ENCODE measurements at regions not wholly inside any gene's neighbourhood (a gene's known extent, or its start where the extent isn't known, plus 50 kb on each side); places are given as distances from the start of the nearest gene placed in this dataset.

GRCh38 chr10:111921821-111922220 is 261.7 kb downstream of the GPAM start:
- no peak for DNase-seq (ENCODE audit: low read depth)

GRCh38 chr10:111923032-111923431 is 260.5 kb downstream of the GPAM start:
- no peak for DNase-seq (ENCODE audit: low read depth)

GRCh38 chr10:111926286-111926685 is 257.3 kb downstream of the GPAM start:
- DNase-seq (ENCODE audit: low read depth): no peak

- no peak for DNase-seq (ENCODE audit: low read depth)
Observed at GRCh38 chr10:111933937-111934336, 249.6 kb downstream of the GPAM start.

GRCh38 chr10:111934931-111935330 is 248.6 kb downstream of the GPAM start:
- DNase-seq (ENCODE audit: low read depth): no peak

- no peak for DNase-seq (ENCODE audit: low read depth)
Observed at GRCh38 chr10:111936143-111936542, 247.4 kb downstream of the GPAM start.

- DNase-seq (ENCODE audit: low read depth): no peak
Observed at GRCh38 chr10:111944331-111944730, 239.2 kb downstream of the GPAM start.

GRCh38 chr10:111953949-111954348 is 229.6 kb downstream of the GPAM start:
- DNase-seq (ENCODE audit: low read depth): no peak

- no peak for DNase-seq (ENCODE audit: low read depth)
Observed at GRCh38 chr10:111954386-111954785, 229.2 kb downstream of the GPAM start.

- DNase-seq (ENCODE audit: low read depth): no peak
Observed at GRCh38 chr10:111956841-111957240, 226.7 kb downstream of the GPAM start.

GRCh38 chr10:111962951-111963350 is 220.6 kb downstream of the GPAM start:
- no peak for DNase-seq (ENCODE audit: low read depth)

- DNase-seq (ENCODE audit: low read depth): no peak
Observed at GRCh38 chr10:111967116-111967515, 216.4 kb downstream of the GPAM start.

- DNase-seq (ENCODE audit: low read depth): no peak
Observed at GRCh38 chr10:111967547-111967946, 216.0 kb downstream of the GPAM start.

GRCh38 chr10:111968647-111969046 is 214.9 kb downstream of the GPAM start:
- no peak for DNase-seq (ENCODE audit: low read depth)

- DNase-seq (ENCODE audit: low read depth): no peak
Observed at GRCh38 chr10:111970111-111970510, 213.5 kb downstream of the GPAM start.

- DNase-seq (ENCODE audit: low read depth): no peak
Observed at GRCh38 chr10:111972109-111972508, 211.5 kb downstream of the GPAM start.

GRCh38 chr10:111973306-111973705 is 210.3 kb downstream of the GPAM start:
- no peak for DNase-seq (ENCODE audit: low read depth)

- DNase-seq (ENCODE audit: low read depth): no peak
Observed at GRCh38 chr10:111973826-111974225, 209.7 kb downstream of the GPAM start.

- no peak for DNase-seq (ENCODE audit: low read depth)
Observed at GRCh38 chr10:111974325-111974724, 209.2 kb downstream of the GPAM start.

GRCh38 chr10:111976557-111976956 is 207.0 kb downstream of the GPAM start:
- DNase-seq (ENCODE audit: low read depth): no peak

GRCh38 chr10:111984057-111984456 is 199.5 kb downstream of the GPAM start:
- DNase-seq (ENCODE audit: low read depth): no peak

- no peak for DNase-seq (ENCODE audit: low read depth)
Observed at GRCh38 chr10:111986079-111986478, 197.5 kb downstream of the GPAM start.

GRCh38 chr10:111988646-111989045 is 194.9 kb downstream of the GPAM start:
- no peak for DNase-seq (ENCODE audit: low read depth)

- no peak for DNase-seq (ENCODE audit: low read depth)
Observed at GRCh38 chr10:111989136-111989911, 194.2 kb downstream of the GPAM start.

All from non-pigmented ciliary epithelial cell (primary cell).